HepG2 (cell line): ENCODE measurements at regions not wholly inside any gene's neighbourhood (a gene's known extent, or its start where the extent isn't known, plus 50 kb on each side); places are given as distances from the start of the nearest gene placed in this dataset.

Experiments
- ATAC-seq: fragments of 200-7000 bp; cut with Tn5 transposase; 3 replicates; pipeline ENCODE4 v1.9.1; 2020; ENCODE audit warnings: mild to moderate bottlenecking, moderate library complexity
- BruUV-seq: library from RNA; stranded (reverse); fragments of 400-500 nt; replicated peaks from 2 replicates; lab custom pipeline; 2021; lab: Mats Ljungman, UMichigan
- CTCF ChIA-PET: fragments of 300-600 bp; formaldehyde crosslinking; extraction: SDS; loops from one replicate; lab custom pipeline; 2021; ENCODE audit warnings: low total read pairs, inconsistent platforms, low intra/inter-chr PET ratio; lab: Yijun Ruan, JAX
- POLR2A ChIA-PET: fragments of 350-600 bp; sonication (Branson Sonifier 250); formaldehyde crosslinking; loops from one replicate; lab custom pipeline; 2020; ENCODE audit warnings: antibody characterized with exemption, inconsistent platforms; lab: Yijun Ruan, JAX
- DNase-seq: peaks from one replicate; pipeline ENCODE4 v3.0.0-alpha.2; 2015; ENCODE audit warnings: low spot score
- FAIRE-seq: peaks from 3 replicates; lab custom pipeline; 2011; peaks lifted over from hg19 to GRCh38; lab: Jason Lieb, UNC
- H2AFZ ChIP-seq: one replicate; pipeline ENCODE4 v1.6.1; 2011; ENCODE audit warnings: low read length, inconsistent platforms
- H3K27ac ChIP-seq: fragments of 300-600 bp; 3 replicates; pipeline ENCODE4 v1.8.0; 2011; ENCODE audit warnings: mixed run types, mild to moderate bottlenecking, mixed read lengths, low read length, inconsistent platforms; ENCODE audit not compliant: insufficient read depth; ENCODE audit errors: extremely low read length
- H3K27me3 ChIP-seq, 2 experiments: fragments of 200-600 bp in 1 of 2; 2 replicates in 1 of 2; 3 replicates in 1 of 2; pipeline versions ENCODE4 v1.6.0 to v1.8.0; 2011; ENCODE audit warnings: low read length in 2 of 2, mild to moderate bottlenecking in 2 of 2, moderate library complexity in 2 of 2, inconsistent platforms in 1 of 2; ENCODE audit not compliant: insufficient read depth in 2 of 2, control insufficient read depth in 1 of 2
- H3K36me3 ChIP-seq, 2 experiments: fragments of 200-600 bp in 1 of 2; replicated peaks in 1 of 2; 2 replicates in 1 of 2; 3 replicates in 1 of 2; pipeline versions ENCODE4 v1.5.1 to v1.8.0; 2011; ENCODE audit warnings: low read length in 2 of 2, inconsistent platforms in 1 of 2; ENCODE audit not compliant: insufficient read depth in 2 of 2, control insufficient read depth in 1 of 2
- H3K4me1 ChIP-seq: 2 replicates; pipeline ENCODE4 v1.5.1; 2012; ENCODE audit warnings: low read length, inconsistent platforms; ENCODE audit not compliant: insufficient read depth
- H3K4me2 ChIP-seq: 2 replicates; pipeline ENCODE4 v1.6.0; 2011; ENCODE audit warnings: low read depth, low read length, inconsistent platforms
- H3K4me3 ChIP-seq, 3 experiments: fragments of 200-600 bp in 1 of 3; sonication (generic), shearing (Covaris generic) in 1 of 3; replicated peaks in 1 of 3; 2 replicates each; pipeline ENCODE4 v1.5.1; 2011 to 2016; ENCODE audit warnings: low read length in 3 of 3, inconsistent platforms in 2 of 3, low read depth in 2 of 3, mild to moderate bottlenecking in 2 of 3, control low read depth in 1 of 3, mixed read lengths in 1 of 3; ENCODE audit not compliant: insufficient read depth in 1 of 3
- H3K79me2 ChIP-seq: one replicate; pipeline ENCODE4 v1.6.1; 2011; ENCODE audit warnings: low read length, inconsistent platforms; ENCODE audit not compliant: insufficient read depth
- H3K9ac ChIP-seq: 2 replicates; pipeline ENCODE4 v1.6.0; 2011; ENCODE audit warnings: mild to moderate bottlenecking, low read depth, low read length, inconsistent platforms; ENCODE audit not compliant: insufficient read depth
- H3K9me3 ChIP-seq: 2 replicates; pipeline ENCODE4 v1.5.1; 2012; ENCODE audit warnings: mild to moderate bottlenecking, low read length
- H4K20me1 ChIP-seq: 2 replicates; pipeline ENCODE4 v1.6.0; 2011; ENCODE audit warnings: inconsistent platforms, mild to moderate bottlenecking, low read length, moderate library complexity; ENCODE audit not compliant: insufficient read depth
- CREB1 ChIP-seq, 2 experiments: fragments of 450-650 bp in 1 of 2; IDR thresholded peaks; 2 replicates each; pipeline ENCODE4 v1.6.1; 2016 to 2017; ENCODE audit warnings: control low read depth in 1 of 2, mild to moderate bottlenecking in 1 of 2, missing compliant biosample characterization in 1 of 2, missing genetic modification characterization in 1 of 2
- HMG20A ChIP-seq: IDR thresholded peaks from 2 replicates; pipeline ENCODE4 v1.6.1; 2016; ENCODE audit warnings: borderline replicate concordance
- KDM3A ChIP-seq: IDR thresholded peaks from 2 replicates; pipeline ENCODE4 v1.6.1; 2018; ENCODE audit warnings: low read depth, missing compliant biosample characterization
- MEIS1 ChIP-seq: sonication (generic); formaldehyde crosslinking; IDR thresholded peaks from 2 replicates; pipeline ENCODE4 v1.9.0; 2021; ENCODE audit warnings: mild to moderate bottlenecking, missing genetic modification reagents, moderate library complexity, borderline replicate concordance
- POGZ ChIP-seq: sonication (generic); formaldehyde crosslinking; IDR thresholded peaks from 2 replicates; pipeline ENCODE4 v1.4.0; 2020; ENCODE audit warnings: mild to moderate bottlenecking, missing genetic modification reagents
- RFX1 ChIP-seq: fragments of 450-650 bp; IDR thresholded peaks from 2 replicates; pipeline ENCODE4 v1.6.1; 2017
- TCF7L2 ChIP-seq: IDR thresholded peaks from 2 replicates; pipeline ENCODE4 v1.6.1; 2011; ENCODE audit warnings: mild to moderate bottlenecking, low read depth, low read length, moderate library complexity
- TOPORS ChIP-seq: sonication (generic); formaldehyde crosslinking; IDR thresholded peaks from 2 replicates; pipeline ENCODE4 v1.8.0; 2023; ENCODE audit warnings: mild to moderate bottlenecking, missing genetic modification reagents
- XBP1 ChIP-seq: sonication (generic); formaldehyde crosslinking; IDR thresholded peaks from 2 replicates; pipeline ENCODE4 v1.5.0; 2020; ENCODE audit warnings: missing genetic modification reagents
- ZBTB21 ChIP-seq: sonication (generic); formaldehyde crosslinking; IDR thresholded peaks from 2 replicates; pipeline ENCODE4 v1.4.0; 2020; ENCODE audit warnings: missing genetic modification reagents
- ZNF101 ChIP-seq: sonication (generic); formaldehyde crosslinking; IDR thresholded peaks from 2 replicates; pipeline ENCODE4 v1.4.0; 2020; ENCODE audit warnings: mild to moderate bottlenecking, low read depth, missing genetic modification reagents, borderline replicate concordance
- ZNF225 ChIP-seq: sonication (generic); formaldehyde crosslinking; IDR thresholded peaks from 2 replicates; pipeline ENCODE4 v1.4.0; 2020; ENCODE audit warnings: mild to moderate bottlenecking, missing genetic modification reagents
- ZNF256 ChIP-seq: sonication (generic); formaldehyde crosslinking; conservative IDR thresholded peaks from 2 replicates; pipeline ENCODE4 v1.4.0; 2020; ENCODE audit warnings: missing genetic modification reagents
- ZNF501 ChIP-seq: sonication (generic); formaldehyde crosslinking; IDR thresholded peaks from 2 replicates; pipeline ENCODE4 v1.5.1; 2020; ENCODE audit warnings: mild to moderate bottlenecking, moderate library complexity, missing genetic modification reagents
- ZNF572 ChIP-seq: sonication (generic); formaldehyde crosslinking; IDR thresholded peaks from 2 replicates; pipeline ENCODE4 v1.5.1; 2020; ENCODE audit warnings: mild to moderate bottlenecking, missing genetic modification reagents
- WGBS: methylation state at CpG from one replicate; pipeline ENCODE4 v1.1.6; 2017; ENCODE audit warnings: low lambda C conversion rate; 5-methylcytosine and 5-hydroxymethylcytosine counted together
- in situ Hi-C: cut with HindIII; loops from 2 replicates; pipeline ENCODE4 v1.10.0; 2017; ENCODE audit warnings: low pct_unique_long_range_greater_than_20kb; ENCODE audit not compliant: extremely low pct_ligation_motif_present
- intact Hi-C: fragments of 100-400 bp; cut with micrococcal nuclease; formaldehyde crosslinking; loops from one replicate; pipeline ENCODE4 v1.10.0; 2022; ENCODE audit not compliant: unreplicated experiment

DNA sequence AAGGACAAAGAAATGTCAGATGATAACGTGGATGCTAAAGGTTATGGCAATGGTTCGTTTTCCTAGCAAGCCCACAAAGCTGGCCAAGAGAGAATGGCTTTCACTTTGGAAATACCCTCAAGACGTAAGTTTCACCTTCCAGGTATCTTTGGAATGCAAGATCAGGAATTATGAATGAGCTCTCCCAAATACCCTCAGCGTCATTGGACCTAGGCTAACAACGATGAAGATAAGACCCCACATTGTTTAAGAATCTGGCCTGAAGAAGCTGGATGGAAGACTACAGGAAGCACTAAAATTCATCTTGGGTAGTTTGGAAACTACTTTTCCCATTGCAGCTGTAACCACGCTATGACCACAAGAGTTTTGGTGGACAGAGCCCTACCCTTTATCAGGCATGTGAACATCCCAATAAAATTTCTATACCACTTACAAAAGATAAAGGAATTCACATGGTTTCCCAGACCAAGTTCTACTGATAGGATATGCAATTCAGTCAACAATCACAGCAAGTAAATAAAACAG lies 111.9 kb downstream of the KDR start:
- ChIA-PET CTCF (no interaction called here), POLR2A (no interaction called here)
- no peaks in the 10 kb centered on the region for H3K9me3 ChIP-seq
- intact Hi-C loops: no loop called here
- no peak overlapping the region for H3K4me3 ChIP-seq
- no peaks in the 10 kb centered on the region for H3K27me3 ChIP-seq
- H3K4me2 ChIP-seq: no peak overlapping the region
- no peak for FAIRE-seq
- in situ Hi-C loops: no loop called here
- ATAC-seq: no peak
- no peaks in the 10 kb centered on the region for H3K4me1 ChIP-seq
- no peak overlapping the region for H2AFZ ChIP-seq
- no peaks in the 10 kb centered on the region for H4K20me1 ChIP-seq
- H3K27ac ChIP-seq: no peak overlapping the region
- no peaks in the 10 kb centered on the region for H3K36me3 ChIP-seq
- no peak for DNase-seq
- no TSS peak for BruUV-seq
- TF ChIP-seq TCF7L2 (no peak), RFX1 (no peak), ZNF225 (CRISPR knock-in tag) (no peak), ZNF572 (CRISPR knock-in tag) (no peak), XBP1 (CRISPR knock-in tag) (no peak), POGZ (CRISPR knock-in tag) (no peak), MEIS1 (CRISPR knock-in tag) (no peak), ZNF101 (CRISPR knock-in tag) (no peak), TOPORS (CRISPR knock-in tag) (no peak), HMG20A (CRISPR knock-in tag) (no peak), CREB1 (IDR thresholded peaks at IDR 0.05) (no peak), CREB1 (CRISPR knock-in tag; IDR thresholded peaks at IDR 0.05) (no peak), KDM3A (CRISPR knock-in tag) (no peak), ZBTB21 (CRISPR knock-in tag) (no peak), ZNF501 (CRISPR knock-in tag) (no peak), ZNF256 (CRISPR knock-in tag) (no peak)
- no peaks in the 10 kb centered on the region for H3K79me2 ChIP-seq
- WGBS: 13% methylated on average over 6 of the region's 6 CpGs
- H3K9ac ChIP-seq: no peak overlapping the region
